ENCODE measurements at regions not wholly inside any gene's neighbourhood (a gene's known extent, or its start where the extent isn't known, plus 50 kb on each side); places are given as distances from the start of the nearest gene placed in this dataset.

DNA sequence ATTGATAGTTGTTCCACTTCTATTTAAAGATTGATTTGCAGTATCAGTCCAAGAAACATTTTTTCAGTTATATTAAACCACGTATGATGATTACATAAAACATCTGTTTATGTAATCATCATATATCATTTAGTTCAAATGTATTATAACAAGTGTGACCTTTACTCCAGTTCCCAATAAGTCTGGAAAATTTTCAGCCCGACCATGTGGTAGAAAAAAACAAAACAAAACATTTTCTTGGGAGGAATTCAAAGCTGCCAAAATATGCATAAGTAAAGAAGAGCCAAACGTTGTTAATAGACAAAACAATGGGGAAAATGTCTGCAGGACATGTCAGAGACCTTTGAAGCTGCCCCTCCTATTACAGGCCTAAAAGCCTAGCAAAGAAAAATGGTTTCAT is 709.1 kb downstream of the FAT4 start:
- peak; percentile 16 for DNase-seq (ENCODE audit: low read depth, low spot score)

DNA sequence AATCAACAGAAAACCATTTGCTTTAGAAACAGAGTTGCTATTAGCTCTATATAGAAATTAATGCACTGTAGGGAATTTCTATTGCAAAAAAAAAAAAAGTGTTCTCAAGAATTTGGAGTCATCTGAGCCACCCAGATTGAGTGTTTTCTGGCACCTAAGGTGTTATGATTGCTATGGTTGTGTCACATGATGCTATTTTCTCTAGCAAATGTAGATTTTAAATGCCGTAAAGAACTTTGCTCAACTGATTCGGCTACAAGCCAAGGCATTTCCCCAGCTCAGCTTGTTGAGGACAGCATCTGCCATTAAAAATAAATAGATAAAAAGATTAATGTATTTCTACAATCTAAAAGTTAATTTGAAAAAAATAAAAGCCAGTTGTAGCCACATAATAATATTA is 712.8 kb downstream of the FAT4 start:
- DNase-seq (ENCODE audit: low read depth, low spot score), result no peak

DNA sequence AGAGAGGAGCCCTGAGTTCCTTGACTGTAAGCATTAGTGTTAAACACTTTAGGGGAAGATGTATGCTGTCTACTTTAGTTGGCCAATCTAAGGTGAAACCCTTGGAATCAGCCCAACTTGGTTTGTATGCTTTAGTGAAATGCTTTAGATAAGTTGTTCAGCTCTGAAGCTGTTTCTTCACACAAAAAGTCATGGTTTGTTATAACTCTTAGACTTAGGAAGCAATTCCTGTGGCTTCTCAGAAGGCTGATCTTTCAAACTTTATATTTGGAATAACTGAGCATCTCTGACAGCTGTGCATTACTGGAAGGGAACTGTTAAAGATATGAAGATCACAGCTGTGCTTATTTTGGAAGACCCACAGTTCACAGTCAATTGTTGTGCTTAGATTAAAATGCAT is 714.1 kb downstream of the FAT4 start:
- no peak for DNase-seq (ENCODE audit: low read depth, low spot score)

DNA sequence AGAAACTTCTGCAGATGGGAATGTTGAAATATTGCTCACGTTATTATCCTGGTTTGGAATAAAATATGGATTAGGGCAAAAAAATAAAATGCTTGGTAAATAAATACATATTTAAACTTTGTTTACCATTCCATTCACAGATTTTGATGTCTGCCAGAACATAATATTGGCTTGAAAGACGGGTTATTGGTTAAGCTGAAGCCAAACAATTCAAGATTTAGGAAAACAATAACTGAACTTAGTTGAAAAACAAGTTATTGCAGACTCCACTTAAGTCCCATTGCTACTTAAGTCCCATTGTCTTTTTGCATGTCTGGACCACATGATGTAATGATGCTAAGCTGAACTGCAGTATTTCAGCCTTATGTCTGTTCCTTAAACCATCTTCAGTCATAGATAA is 722.5 kb downstream of the FAT4 start:
- DNase-seq (ENCODE audit: low read depth, low spot score), result no peak

DNA sequence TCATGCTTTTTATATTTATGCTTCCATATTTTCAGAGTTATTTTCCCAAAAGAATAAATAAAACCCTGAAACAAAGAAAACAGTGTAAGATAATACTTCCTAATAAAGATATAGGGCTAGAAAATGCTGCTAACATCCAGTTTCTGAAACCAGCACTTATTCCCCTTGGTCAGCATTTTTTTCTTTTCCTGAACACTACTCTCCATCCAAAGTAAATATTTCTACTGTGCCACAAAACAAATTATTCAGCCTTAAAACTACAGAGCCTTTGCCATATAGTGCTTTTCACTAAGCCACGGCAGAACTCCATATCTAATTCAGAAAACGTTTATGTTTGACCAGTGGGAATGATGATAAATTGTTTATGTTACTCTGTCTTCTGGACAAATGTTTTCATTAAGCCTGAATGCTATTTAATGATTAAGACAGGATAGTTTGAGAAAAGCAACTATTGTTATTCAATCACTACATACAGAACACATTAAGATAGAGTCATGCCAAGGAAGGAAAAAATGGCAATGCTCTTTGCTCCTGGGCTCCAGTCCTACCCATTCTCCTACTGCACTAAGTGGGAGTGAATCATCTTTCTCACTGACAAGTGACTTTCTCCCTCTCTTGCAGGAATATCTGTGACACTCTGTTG is 723.9 kb downstream of the FAT4 start:
- peak; percentile 46 for DNase-seq (ENCODE audit: low read depth, low spot score)

DNA sequence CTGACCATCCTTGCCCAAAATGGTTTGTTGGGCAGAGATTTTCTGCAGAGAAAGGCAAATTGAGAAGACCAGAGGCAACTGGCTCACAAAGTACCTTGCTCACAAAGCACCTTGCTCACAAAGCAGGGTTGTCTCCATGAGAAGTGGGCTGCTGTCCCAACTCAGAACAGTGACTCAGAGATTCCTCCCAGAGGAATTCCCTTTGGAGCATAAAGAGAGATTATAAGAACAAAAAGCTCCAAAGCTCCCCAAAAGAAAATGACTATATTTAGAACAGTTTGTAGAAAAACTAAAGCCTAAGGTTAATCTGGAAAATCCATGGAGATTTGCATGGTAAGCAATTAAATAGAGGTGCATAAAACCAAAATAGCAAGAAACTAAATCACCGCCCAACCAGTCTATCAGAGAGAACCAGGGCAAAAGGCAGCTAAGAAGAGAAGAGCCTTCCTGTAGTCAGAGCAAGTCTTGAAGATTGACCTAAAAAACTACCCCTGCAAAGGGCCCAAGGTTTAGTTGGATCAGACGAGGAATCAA is 731.4 kb downstream of the FAT4 start:
- peak; percentile 62 for DNase-seq (ENCODE audit: low read depth, low spot score)

DNA sequence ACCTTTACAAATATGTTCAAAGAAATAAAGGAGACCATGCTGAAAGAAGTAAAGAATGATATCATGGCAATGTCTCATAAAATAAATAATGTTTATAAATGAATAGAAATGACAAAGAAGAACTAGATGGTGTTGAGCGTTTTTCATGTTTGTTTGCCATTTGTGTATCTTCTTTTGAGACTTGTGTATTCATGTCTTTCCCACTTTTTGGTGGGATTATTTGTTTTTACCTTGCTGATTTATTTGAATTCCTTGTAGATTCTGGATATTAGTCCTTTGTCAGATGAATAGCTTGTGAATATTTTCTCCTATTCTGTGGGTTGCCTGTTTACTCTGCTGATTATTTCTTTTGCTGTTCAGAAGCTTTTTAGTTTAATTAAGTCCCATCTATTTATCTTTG is 732.4 kb downstream of the FAT4 start:
- DNase-seq (ENCODE audit: low read depth, low spot score), result no peak

DNA sequence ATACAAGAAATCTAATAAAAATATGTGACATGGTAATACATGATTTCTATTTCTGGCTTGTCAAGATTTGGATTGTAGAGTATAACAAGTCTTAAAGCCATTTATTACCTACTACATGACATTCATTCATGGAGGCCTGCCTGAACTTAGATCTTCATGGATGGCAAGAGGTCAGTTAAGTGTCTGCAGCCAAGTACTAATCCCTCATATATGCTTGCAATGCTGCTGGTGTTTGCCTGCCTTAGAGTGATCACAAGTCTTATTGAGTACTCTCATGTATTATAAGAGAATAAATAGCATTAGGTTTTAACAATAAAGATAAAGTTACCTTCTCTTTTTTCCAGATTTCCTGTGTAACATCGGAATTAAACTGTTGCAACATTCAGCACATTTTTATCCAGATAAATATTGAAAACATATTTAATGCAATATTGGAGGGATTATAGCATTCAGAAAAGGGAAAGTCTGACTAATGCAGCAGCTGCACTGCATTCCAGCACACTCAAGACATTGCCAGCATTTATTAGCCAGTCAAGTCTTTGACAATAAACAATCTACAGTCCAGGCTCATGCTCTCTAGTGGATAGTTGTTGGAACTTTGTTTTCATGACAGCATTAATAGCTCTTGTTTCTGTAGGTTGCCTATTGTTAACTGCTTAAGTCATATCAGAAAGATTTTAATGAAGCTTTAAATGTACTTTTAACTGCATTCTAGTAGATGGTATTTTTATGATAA is 737.1 kb downstream of the FAT4 start:
- peak; percentile 69 for DNase-seq (ENCODE audit: low read depth, low spot score)

DNA sequence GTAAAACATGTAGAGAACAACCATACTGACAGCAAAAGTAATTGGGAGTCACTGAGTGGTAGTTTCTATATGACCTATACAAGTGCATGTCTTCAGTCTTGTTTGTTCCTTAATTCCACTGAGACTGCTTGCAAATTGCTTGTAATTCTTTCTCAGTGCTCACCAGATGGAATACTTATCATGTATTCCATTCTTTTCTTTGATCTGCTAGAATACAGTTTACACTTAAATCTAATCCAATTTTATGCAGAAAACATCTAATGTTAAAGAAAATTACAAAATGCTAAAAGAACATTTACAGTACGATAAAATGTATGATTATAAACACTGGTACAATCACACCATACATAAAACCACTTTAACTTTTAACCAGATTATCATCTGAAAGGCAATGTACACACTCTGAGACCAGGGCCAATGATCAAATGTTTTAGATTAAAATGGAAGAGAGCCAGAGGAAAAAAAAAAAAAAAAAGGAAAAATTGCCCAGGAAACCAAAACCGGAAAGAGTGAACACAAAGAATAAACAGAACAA is 741.4 kb downstream of the FAT4 start:
- DNase-seq (ENCODE audit: low read depth, low spot score), result no peak

DNA sequence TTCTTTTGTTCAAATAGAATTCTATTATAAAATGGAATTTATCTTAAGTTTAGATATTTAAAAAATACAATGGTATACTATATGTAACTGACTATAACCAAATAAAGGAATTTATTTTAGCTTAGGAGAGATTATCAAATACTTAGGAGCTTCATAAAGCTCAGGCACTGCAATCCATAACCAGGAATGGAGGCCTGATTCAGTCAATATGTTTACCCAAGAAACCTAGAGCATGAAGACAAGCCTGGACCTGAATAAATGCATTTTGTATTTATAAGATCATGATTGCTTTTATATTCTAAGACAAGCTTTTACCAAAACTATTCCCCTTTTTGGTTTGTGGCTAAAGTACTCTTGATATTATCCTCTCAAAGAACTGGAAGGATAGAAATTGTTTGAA is 742.6 kb downstream of the FAT4 start:
- no peak for DNase-seq (ENCODE audit: low read depth, low spot score)

DNA sequence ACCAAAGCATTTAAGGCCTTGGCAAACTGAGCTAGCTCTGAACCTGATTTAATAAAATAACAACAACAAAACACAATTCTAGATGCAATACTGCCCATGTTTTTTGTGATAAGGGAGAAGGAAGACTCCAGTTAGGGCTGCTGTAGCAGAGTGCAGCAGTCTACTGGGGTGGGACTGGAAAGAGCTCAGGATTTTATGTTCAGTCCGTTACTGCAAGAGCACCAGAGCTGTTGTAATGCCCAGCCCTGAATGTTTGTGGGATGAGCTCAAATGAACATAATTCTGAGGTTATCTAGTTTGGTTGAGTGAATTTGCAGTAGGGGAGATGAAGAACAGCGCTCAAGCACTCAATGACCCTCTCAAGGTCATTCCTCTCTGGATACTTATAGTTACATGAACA is 743.8 kb downstream of the FAT4 start:
- DNase-seq (ENCODE audit: low read depth, low spot score), result no peak

DNA sequence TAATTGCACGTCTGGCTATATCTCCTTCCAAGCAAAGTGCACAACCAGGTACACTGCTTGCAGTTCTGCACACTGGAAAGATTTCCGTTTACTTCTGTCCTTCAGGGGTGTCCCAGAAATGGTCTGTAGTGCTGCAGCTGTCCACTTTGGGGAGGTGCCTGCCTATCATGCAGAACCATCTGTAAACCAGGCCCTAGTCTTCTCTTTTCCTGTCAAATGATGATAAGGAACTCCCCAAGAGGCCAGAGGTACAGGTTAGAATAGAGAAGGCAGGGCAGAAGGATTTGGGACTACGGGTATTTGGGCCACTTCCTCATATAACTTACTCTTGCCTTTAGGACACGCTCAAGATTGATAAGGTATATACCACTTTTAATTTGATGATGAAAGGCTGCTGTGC is 746.9 kb downstream of the FAT4 start:
- no peak for DNase-seq (ENCODE audit: low read depth, low spot score)

DNA sequence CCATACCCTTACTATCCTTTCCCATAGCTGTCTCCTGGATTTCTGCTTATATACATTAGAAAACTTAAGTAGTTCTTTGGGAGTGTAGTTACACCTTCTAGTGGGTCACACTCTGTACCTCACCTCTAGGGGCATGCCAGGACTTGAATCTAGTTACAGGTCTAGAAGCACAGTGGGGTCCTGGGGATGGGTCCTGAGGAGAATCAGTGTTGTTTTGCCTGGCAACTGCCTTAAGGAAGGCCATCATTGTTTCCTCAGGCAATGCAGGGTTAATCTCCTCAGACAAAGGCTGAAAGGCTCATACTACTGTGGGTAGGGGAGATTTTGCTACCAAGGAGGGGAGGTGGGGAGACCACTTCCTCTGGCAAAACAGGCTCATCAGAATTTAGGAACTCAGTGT is 750.3 kb downstream of the FAT4 start:
- no peak for DNase-seq (ENCODE audit: low read depth, low spot score)

DNA sequence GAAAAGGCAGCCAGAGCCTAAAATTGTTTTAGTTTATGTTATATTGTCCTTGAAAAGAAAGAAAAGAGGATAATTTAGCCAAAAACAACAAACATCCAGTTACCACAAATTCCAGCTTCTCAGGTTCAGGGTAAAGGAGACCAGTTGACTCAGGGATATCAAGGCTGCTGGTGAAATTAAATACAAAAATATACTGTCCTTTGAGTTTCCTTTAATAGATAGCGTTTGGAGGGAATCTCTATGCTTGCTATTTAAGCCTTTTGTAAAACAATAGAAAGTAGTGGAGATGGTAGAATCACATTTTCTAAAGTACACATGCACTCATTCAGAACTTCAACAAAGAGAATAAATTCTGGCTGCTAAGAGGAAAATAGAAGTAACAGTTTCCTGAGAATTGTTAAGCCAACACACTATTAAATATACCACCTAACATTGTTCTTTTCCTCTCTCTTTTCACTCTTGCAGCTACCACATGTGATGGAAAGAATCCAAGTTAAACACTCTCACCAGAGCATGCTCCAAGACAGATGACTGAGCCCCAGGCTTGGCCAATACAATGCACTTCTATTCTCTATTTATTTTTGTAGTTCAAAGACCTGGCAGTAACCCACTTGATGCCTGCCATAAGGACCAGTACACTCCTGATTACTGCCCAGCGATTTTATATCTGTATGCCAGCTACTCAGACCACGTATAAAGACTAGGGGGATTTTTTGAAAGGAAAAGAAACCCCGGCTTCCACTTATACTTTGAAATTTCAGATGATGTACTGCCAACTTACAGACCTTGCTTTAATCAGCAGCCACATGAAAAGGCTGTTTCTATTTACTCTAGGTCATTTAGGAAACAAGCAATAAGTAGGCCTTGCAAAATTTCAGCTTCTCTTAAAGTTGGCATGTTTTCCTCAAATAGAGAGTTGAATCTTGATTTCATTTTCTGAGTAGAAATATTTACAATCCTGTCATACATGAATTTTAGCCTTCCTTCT is 756.9 kb downstream of the FAT4 start:
- DNase-seq (ENCODE audit: low read depth, low spot score), result peak; percentile 90

DNA sequence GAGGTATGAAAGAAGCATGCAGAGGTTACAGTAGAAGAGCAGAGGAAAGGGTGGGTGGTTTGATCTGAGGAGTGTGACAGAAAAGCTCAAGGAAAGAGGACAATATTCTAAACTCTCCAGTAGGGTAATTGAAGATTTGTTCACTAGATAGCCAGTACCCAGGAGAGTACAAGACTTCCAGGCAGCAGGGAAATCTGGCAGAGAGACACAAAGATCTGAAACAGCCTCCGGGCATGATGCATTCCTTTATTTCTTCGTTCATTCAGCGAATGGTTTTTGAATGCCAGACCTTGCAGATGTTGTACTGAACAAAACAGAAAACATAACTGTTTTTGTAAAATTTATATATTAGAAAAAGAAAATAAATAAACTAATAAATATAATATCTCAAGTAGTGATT is 766.6 kb downstream of the FAT4 start:
- DNase-seq (ENCODE audit: low read depth, low spot score), result no peak

DNA sequence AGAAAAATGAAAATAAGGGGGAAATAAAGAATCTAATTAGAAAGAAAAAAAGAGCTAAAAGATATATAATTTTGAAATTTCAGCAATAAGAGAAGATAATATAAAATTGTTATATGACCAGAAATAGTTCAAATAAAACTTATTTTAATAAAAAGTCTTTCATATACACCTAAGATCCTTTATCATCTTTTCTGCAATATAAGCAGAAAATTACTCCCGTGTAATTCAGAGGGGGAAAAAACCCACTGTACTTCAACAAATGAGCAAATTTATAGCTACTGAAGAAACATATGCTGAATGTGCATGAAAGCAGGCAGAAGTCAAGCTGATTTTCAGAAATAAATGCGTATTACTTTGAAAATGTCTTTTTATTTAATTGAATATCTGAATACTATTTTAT is 771.3 kb downstream of the FAT4 start:
- DNase-seq (ENCODE audit: low read depth, low spot score), result no peak

DNA sequence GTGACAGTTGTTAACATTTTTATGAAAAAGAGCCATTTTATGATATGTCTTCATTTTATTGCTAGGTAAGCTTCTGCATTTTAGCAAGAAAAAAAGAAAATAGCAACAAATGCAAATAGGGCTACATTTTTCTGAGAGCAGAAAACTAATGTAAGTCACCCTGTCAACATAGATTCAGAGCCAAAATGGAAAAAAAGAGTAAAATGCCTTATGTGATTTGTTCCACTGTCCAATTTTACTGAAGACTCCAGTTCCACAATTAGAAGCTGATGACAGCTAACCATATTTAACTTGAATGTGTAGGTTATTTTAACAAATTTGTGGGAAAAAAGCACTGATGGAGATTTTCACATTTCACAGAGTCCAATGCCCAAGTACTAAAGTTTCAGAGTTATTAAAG is 772.3 kb downstream of the FAT4 start:
- no peak for DNase-seq (ENCODE audit: low read depth, low spot score)

DNA sequence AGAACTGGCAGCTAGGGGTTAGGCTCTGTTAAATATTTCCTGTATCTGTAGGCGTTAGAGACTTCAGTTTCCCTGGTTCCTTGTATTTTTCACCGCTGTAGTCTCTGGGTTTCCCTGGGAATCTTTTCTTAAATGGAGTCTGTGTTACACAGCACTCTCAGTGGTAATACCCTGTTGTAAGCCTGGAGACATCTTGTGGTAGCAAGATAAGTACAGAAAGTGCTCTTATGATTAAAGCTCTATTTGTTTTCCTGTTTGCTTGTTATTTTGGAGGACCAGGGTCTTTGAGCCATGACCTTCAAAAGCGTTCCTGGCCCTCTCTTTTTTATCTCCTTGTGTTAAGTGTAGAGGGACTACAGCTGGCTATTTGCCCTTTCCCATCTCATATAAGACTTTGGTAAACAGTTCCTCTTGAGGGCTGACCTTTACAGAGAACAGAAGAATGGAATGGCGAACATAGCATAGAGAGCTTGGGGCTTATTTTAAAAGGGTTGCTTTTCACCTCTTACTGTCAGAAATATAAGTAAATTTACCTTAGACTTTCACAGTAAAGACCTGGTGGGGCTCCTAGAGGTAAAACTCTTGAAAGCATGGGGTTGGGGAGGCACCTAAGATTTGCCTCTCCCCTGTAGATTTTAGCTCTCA is 782.5 kb downstream of the FAT4 start:
- no peak for DNase-seq (ENCODE audit: low read depth, low spot score)

DNA sequence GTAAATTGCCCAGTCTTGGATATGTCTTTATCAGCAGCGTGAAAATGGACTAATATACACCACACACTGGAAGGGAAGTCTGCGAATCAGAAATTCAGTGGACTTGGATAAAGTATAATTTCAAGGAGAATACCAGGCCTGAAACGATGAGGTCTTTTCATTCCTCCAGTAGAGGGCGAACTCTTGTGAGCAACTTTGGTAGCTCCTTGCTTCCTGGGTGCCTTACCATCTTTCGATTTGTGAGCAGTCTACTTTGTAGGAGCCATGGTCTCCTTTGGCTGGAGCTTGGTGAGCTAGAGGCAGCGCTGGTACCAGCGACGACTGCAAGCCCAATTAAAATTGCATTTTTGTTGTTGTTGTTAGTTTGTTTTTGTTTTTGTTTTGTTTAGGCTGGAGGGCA is 791.9 kb downstream of the FAT4 start:
- no peak for DNase-seq (ENCODE audit: low read depth, low spot score)

DNA sequence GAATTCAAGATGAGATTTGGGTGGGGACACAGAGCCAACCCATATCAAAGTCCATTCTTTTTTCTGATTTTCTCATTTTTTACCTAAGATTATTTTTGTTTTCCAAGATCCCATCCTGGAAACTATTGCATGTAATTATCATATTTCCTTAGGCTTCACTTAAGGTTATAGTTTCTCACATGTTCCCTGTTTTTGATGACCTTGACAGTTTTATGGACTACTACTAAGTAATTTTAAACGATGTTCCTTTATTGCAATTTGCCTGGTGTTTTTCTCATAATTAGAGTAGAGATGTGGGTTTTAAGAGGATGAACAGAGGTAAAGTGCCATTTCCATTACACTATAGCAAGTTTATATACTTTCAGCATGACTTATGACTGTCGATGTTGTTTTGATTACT is 795.1 kb downstream of the FAT4 start:
- DNase-seq (ENCODE audit: low read depth, low spot score), result no peak

DNA sequence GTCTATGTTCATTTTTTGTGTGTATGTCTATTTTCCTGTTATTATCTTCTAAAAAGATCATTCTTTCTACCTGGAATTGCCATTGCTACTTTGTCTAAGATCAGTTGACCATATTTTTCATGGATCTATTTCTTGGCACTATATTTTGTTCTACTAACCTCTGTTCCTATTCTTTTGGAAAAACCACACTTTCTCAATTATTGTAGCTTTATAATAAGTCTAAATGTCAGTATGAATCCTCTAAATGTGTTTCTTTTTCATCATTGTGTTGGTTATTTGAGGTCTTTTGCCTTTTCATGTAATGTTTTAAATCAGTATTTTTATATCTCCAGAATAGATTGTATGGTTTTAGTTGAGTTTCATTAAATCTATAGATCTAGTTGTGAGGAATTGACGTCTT is 798.3 kb downstream of the FAT4 start:
- DNase-seq (ENCODE audit: low read depth, low spot score), result no peak
